ENCODE measurements at regions not wholly inside any gene's neighbourhood (a gene's known extent, or its start where the extent isn't known, plus 50 kb on each side); places are given as distances from the start of the nearest gene placed in this dataset.

- TF ChIP-seq RFX5 (IDR thresholded peaks at IDR 0.05; ENCODE audit: borderline replicate concordance, low read depth, low read length) (no peak), MAFK (IDR thresholded peaks at IDR 0.05; ENCODE audit: low read depth, low read length) (no peak), SP1 (IDR thresholded peaks at IDR 0.05; ENCODE audit: low read depth, low read length) (no peak), TAF7 (optimal IDR thresholded peaks at IDR 0.05; ENCODE audit: borderline replicate concordance, low read depth, low read length) (no peak)
Observed at GRCh38 chr18:41695441-41695840, 259.6 kb upstream of the PIK3C3 start (continued).

Data from H1 (cell line).